ENCODE measurements at regions not wholly inside any gene's neighbourhood (a gene's known extent, or its start where the extent isn't known, plus 50 kb on each side); places are given as distances from the start of the nearest gene placed in this dataset.

DNA sequence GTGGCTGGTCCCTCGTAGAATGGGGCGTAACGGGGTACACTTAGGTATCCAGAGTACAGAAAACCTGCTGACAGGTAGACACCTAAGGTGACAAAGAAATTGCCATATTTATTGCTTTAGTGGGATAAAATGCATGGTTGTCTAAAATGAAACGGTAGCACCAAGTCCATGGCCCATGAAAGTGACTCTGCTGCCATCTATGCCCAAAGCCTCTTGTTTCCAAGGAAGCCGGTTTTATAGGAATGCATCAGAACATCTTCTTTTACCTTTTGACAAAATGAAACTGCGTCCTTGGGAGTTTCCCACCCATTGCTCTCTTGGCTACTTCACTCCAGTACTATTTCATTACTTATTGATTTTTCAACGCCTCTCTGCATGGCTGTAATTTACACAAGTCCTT lies 151.3 kb upstream of the ZFHX3 start:
- TF ChIP-seq CTCF (IDR thresholded peaks at IDR 0.05) = no peak
- TF ChIP-seq POLR2A (IDR thresholded peaks at IDR 0.05) = no peak
- TF ChIP-seq POLR2AphosphoS5 (IDR thresholded peaks at IDR 0.05) = no peak

All from upper lobe of left lung (tissue), 4 donors.